Upper lobe of left lung (tissue), 6 donors: ENCODE measurements at regions not wholly inside any gene's neighbourhood (a gene's known extent, or its start where the extent isn't known, plus 50 kb on each side); places are given as distances from the start of the nearest gene placed in this dataset.

ENCODE experiments used
- ATAC-seq, 2 donors: fragments of 200-7000 bp; cut with Tn5 transposase; one replicate each; pipeline ENCODE4 v1.9.1; 2022; ENCODE audit warnings: mild to moderate bottlenecking in 2 of 2, moderate library complexity in 2 of 2; ENCODE audit not compliant: low FRiP score in 2 of 2
- DNase-seq, 2 donors: peaks; one replicate each; pipeline ENCODE4 v3.0.0-alpha.2; 2019 to 2020
- H3K27ac ChIP-seq, 4 donors: fragments of 200-600 bp; sonication (generic); one replicate each; pipeline ENCODE4 v1.5.1; 2016 to 2019
- H3K27me3 ChIP-seq, 4 donors: fragments of 200-600 bp; sonication (generic); one replicate each; pipeline ENCODE4 v1.5.1; 2017 to 2019
- H3K36me3 ChIP-seq, 4 donors: fragments of 200-600 bp; sonication (generic); one replicate each; pipeline ENCODE4 v1.5.1; 2016 to 2019
- H3K4me1 ChIP-seq, 4 donors: fragments of 200-600 bp; sonication (generic); one replicate each; pipeline ENCODE4 v1.5.1; 2018 to 2019
- H3K4me3 ChIP-seq, 4 donors: fragments of 200-600 bp; sonication (generic); one replicate each; pipeline ENCODE4 v1.5.1; 2017 to 2019; ENCODE audit warnings: mild to moderate bottlenecking in 2 of 4, moderate library complexity in 1 of 4
- H3K9me3 ChIP-seq, 4 donors: fragments of 200-600 bp; sonication (generic); one replicate each; pipeline ENCODE4 v1.5.1; 2018 to 2019
- EP300 ChIP-seq, 4 donors: sonication (generic); formaldehyde crosslinking; IDR thresholded peaks; one replicate each; pipeline ENCODE4 v1.5.1; 2017; ENCODE audit warnings: antibody characterized with exemption in 4 of 4, control low read depth in 2 of 4
- POLR2A ChIP-seq, 4 donors: fragments of 450-650 bp; IDR thresholded peaks; one replicate each; pipeline ENCODE4 v1.5.1; 2016 to 2017; ENCODE audit warnings: antibody characterized with exemption in 4 of 4, mild to moderate bottlenecking in 2 of 4
- POLR2AphosphoS5 ChIP-seq, 2 donors: sonication (generic); formaldehyde crosslinking; IDR thresholded peaks; one replicate each; pipeline ENCODE4 v1.5.1; 2017; ENCODE audit warnings: antibody characterized with exemption in 2 of 2
- WGBS, 2 donors: methylation state at CpG; one replicate each; pipeline ENCODE4 v1.1.5; 2017 to 2018; 5-methylcytosine and 5-hydroxymethylcytosine counted together
- TF ChIP-seq, protein P1 (sequence below), 6 experiments: fragments of 450-650 bp in 4 of 6; fragments of 200-600 bp in 2 of 6; sonication (generic) in 2 of 6; IDR thresholded peaks; one replicate each; pipeline ENCODE4 v1.5.1; 2016 to 2019; ENCODE audit warnings: antibody characterized with exemption in 6 of 6
- donor health status: DM: no; HTN: no; CAD: no; lungs with moderate emphysema.
- donor health status: DM: no; HTN: yes; CAD: no; lungs with severe emphysema.

DNA sequence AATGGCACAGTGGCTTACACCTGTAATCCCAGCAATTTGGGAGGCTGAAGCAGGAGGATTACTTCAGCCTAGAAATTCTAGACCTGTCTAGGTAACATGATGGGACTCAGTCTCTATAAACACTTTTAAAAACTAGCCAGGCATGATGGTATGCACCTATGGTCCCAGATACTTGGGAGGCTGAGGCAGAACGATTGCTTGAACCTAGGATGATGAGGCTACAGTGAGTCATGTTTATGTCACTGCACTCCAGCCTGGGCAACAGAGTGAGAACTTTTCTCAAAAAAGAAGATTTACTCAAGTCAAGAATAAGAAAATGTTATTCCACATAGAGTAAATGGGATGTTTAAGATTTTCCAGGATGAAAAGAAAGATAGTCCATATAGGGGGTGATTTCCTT, 158.6 kb downstream of the HNMT start:
- WGBS, 2 donors: 68 to 78% methylated on average over 1 of the region's 1 CpG
- TF ChIP-seq EP300 (IDR thresholded peaks at IDR 0.05) (no peak), POLR2AphosphoS5 (IDR thresholded peaks at IDR 0.05) (no peak), POLR2A (IDR thresholded peaks at IDR 0.05) (no peak)
- TF ChIP-seq, protein P1, sequence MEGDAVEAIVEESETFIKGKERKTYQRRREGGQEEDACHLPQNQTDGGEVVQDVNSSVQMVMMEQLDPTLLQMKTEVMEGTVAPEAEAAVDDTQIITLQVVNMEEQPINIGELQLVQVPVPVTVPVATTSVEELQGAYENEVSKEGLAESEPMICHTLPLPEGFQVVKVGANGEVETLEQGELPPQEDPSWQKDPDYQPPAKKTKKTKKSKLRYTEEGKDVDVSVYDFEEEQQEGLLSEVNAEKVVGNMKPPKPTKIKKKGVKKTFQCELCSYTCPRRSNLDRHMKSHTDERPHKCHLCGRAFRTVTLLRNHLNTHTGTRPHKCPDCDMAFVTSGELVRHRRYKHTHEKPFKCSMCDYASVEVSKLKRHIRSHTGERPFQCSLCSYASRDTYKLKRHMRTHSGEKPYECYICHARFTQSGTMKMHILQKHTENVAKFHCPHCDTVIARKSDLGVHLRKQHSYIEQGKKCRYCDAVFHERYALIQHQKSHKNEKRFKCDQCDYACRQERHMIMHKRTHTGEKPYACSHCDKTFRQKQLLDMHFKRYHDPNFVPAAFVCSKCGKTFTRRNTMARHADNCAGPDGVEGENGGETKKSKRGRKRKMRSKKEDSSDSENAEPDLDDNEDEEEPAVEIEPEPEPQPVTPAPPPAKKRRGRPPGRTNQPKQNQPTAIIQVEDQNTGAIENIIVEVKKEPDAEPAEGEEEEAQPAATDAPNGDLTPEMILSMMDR (IDR thresholded peaks at IDR 0.05): no peak
- no peaks in the 10 kb centered on the region for H3K9me3 ChIP-seq
- no peak overlapping the region for H3K27ac ChIP-seq
- no peak overlapping the region for H3K4me3 ChIP-seq
- no peaks in the 10 kb centered on the region for H3K4me1 ChIP-seq
- ATAC-seq (no peak), DNase-seq (no peak)
- H3K36me3 ChIP-seq: no peaks in the 10 kb centered on the region
- H3K27me3 ChIP-seq: no peaks in the 10 kb centered on the region

DNA sequence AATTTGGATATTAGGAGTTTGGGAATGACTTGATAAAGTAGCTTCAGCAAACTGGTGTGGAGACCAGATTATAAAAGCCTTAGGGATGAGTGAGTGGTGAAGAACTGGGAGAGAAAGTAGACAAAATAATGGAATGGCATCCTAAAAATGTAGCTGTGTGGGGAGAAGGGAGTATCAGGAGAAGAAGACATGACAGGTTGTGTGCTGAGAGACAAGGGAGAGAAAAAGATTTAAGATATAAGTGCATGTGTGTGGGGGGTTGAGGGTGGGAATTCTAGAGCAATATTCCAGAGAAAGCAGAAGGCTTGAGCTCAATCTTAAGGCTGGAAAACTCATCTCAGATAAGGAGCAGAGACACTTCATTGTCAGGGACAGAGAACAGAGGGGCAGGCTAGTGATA, 159.5 kb downstream of the HNMT start:
- Histone ChIP-seq H3K4me3 (no peak overlapping the region), H3K4me1 (no peaks in the 10 kb centered on the region), H3K27ac (no peak overlapping the region), H3K9me3 (no peaks in the 10 kb centered on the region), H3K36me3 (no peaks in the 10 kb centered on the region), H3K27me3 (no peaks in the 10 kb centered on the region)
- no peak for TF ChIP-seq POLR2A (IDR thresholded peaks at IDR 0.05)
- no peak for TF ChIP-seq EP300 (IDR thresholded peaks at IDR 0.05)
- TF ChIP-seq, protein P1 (IDR thresholded peaks at IDR 0.05): no peak
- no peak for TF ChIP-seq POLR2AphosphoS5 (IDR thresholded peaks at IDR 0.05)
- no peak for DNase-seq
- no peak for ATAC-seq

DNA sequence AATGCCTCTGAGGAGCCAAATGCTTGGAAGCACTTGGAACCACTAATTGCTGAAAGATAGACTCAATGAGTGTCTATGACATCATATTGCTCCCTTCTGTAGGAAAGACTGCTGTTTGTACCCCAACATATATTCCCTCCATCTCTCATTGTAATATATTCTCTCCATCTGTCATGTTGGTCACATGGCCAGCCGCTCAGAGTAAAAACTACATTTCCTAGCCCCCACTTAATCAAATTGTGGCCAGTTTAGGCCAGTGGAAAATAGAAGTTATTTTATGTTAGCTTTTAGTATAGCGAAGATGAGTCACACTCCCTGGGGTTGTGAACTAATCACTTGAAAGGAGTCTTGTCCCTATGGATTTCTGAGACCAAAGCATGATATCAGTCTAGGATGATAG, 160.2 kb downstream of the HNMT start:
- Histone ChIP-seq H3K4me3 (no peak overlapping the region), H3K9me3 (no peaks in the 10 kb centered on the region), H3K4me1 (no peaks in the 10 kb centered on the region), H3K27me3 (no peaks in the 10 kb centered on the region), H3K27ac (no peak overlapping the region), H3K36me3 (no peaks in the 10 kb centered on the region)
- TF ChIP-seq, protein P1 (IDR thresholded peaks at IDR 0.05): no peak
- TF ChIP-seq POLR2A (IDR thresholded peaks at IDR 0.05): no peak
- no peak for TF ChIP-seq EP300 (IDR thresholded peaks at IDR 0.05)
- TF ChIP-seq POLR2AphosphoS5 (IDR thresholded peaks at IDR 0.05): no peak
- WGBS, 2 donors: 90 to 98% methylated on average over 2 of the region's 2 CpGs
- no peak for ATAC-seq
- no peak for DNase-seq

DNA sequence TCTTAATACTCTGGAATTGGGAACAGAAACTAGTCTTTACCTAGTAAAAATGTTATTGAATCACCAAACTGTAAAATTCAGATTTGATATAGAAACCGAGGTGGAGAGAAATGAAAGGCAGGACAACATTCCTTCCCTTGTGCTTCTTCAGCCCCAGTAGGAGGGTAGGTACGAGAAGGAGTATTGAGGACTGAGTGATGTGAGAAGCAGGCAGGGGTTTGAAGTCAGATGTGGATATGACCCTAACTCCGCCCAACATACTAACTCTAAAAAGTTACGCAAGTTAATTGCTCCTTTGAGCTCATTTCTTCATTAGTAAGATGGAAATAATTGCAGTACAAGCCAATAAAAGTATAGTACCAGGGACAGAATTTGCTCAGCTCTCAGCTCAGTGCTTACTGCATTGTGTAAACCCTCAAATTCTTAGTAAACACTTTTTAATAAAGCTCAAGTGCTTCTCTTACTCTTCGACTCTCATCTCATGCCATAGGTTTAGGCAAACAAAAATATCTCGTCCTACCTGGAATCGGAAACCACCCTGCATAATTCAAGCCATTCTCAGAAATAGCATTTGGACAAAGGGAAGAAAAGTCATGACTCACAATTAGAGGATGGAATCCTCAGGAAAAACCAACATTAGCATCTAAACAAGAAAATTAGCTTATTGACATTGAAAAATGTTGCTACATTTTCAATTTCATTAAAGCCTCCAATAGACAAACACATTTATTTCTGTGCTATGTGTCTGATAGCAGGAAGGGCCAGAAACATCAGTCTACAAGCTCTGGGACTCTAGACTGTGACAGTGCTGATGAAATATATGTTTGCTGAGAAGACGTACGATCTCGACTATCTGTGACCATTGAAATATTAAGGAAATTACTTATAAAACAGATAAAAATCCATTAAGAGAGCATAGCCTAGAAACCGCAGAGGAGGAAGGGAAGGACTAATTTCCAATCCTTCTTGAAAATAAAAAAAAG, 161.3 kb downstream of the HNMT start:
- ATAC-seq (no peak), DNase-seq (no peak)
- TF ChIP-seq POLR2AphosphoS5 (IDR thresholded peaks at IDR 0.05) (no peak), EP300 (IDR thresholded peaks at IDR 0.05) (no peak), POLR2A (IDR thresholded peaks at IDR 0.05) (no peak)
- TF ChIP-seq, protein P1 (IDR thresholded peaks at IDR 0.05): no peak
- H3K36me3 ChIP-seq: no peaks in the 10 kb centered on the region
- H3K27ac ChIP-seq: no peak overlapping the region
- H3K27me3 ChIP-seq: no peaks in the 10 kb centered on the region
- no peaks in the 10 kb centered on the region for H3K4me1 ChIP-seq
- H3K4me3 ChIP-seq: no peak overlapping the region
- WGBS, 2 donors: 68 to 76% methylated on average over 11 of the region's 11 CpGs
- H3K9me3 ChIP-seq: no peaks in the 10 kb centered on the region

DNA sequence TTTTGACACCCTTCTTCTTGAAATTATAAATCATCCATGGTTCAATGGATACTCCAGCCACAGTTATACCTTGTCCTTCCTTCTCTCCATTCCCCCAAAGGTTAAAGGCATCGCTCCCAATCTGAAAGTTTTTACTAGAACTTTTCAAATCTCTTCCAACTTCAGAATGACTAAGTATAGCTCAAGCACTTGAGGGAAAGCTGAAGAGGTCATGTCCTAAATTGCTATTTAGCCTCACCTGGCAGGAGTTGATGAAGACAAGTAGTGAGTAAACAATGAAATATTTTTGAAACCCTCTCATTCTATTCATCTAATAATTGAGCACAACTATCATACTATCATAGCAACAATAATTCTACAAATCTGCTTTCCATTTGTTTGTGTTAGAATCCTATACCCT, 167.8 kb downstream of the HNMT start:
- Histone ChIP-seq H3K4me1 (no peaks in the 10 kb centered on the region), H3K9me3 (no peaks in the 10 kb centered on the region), H3K27ac (no peak overlapping the region), H3K27me3 (no peaks in the 10 kb centered on the region), H3K4me3 (no peak overlapping the region), H3K36me3 (no peaks in the 10 kb centered on the region)
- ATAC-seq (no peak), DNase-seq (no peak)
- TF ChIP-seq EP300 (IDR thresholded peaks at IDR 0.05) (no peak), POLR2AphosphoS5 (IDR thresholded peaks at IDR 0.05) (no peak), POLR2A (IDR thresholded peaks at IDR 0.05) (no peak)
- TF ChIP-seq, protein P1 (IDR thresholded peaks at IDR 0.05): no peak
- 55 to 80% methylated on average over 1 of the region's 1 CpG for WGBS, 2 donors
